ENCODE measurements at regions not wholly inside any gene's neighbourhood (a gene's known extent, or its start where the extent isn't known, plus 50 kb on each side); places are given as distances from the start of the nearest gene placed in this dataset.

DNA sequence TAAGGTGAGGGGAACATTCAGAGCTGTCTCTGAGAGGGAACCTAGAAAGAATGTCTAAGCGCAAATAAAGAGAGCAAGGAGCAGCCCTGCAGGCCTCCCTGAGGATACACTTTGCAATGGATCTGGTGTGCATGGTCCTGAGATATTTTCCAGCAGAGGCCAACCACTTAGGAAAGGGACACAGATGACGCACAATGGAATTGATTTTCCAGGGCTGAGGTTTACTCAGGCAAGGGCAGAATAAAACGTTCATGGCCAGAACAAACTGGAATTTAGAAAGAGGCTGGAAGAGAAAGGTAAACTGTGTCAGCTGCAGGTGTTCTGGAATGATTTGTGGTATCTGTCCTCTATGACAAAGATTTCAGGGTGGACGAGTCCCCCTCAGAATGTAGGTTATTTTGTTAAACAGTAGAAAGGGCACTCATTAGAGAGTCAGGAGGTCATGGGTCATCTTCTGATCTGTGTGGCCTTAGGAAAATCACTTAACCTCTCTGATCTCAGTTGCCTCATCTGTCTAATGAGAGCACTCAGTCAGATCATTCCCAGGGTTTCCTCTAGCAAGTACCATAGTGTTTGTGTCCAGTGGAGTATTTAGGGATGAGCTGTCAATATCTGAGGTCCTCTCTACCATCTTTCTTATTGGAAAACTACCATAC, 61.8 kb upstream of the PGBD5 start:
- no peak for TF ChIP-seq EZH2 (IDR thresholded peaks at IDR 0.05)
- TF ChIP-seq TCF7L2 (IDR thresholded peaks at IDR 0.05; ENCODE audit: borderline replicate concordance, extremely low read depth, insufficient read depth, insufficient read length), result no peak
- no peak for TF ChIP-seq CEBPB (IDR thresholded peaks at IDR 0.05; ENCODE audit: low read depth)
- TF ChIP-seq, protein P1, sequence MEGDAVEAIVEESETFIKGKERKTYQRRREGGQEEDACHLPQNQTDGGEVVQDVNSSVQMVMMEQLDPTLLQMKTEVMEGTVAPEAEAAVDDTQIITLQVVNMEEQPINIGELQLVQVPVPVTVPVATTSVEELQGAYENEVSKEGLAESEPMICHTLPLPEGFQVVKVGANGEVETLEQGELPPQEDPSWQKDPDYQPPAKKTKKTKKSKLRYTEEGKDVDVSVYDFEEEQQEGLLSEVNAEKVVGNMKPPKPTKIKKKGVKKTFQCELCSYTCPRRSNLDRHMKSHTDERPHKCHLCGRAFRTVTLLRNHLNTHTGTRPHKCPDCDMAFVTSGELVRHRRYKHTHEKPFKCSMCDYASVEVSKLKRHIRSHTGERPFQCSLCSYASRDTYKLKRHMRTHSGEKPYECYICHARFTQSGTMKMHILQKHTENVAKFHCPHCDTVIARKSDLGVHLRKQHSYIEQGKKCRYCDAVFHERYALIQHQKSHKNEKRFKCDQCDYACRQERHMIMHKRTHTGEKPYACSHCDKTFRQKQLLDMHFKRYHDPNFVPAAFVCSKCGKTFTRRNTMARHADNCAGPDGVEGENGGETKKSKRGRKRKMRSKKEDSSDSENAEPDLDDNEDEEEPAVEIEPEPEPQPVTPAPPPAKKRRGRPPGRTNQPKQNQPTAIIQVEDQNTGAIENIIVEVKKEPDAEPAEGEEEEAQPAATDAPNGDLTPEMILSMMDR (IDR thresholded peaks at IDR 0.05 in 2 of 3, conservative IDR thresholded peaks at IDR 0.05 in 1 of 3; ENCODE audit: borderline replicate concordance in 1 of 3, insufficient read depth in 1 of 3, low read depth in 2 of 3, low read length in 2 of 3), result no peak
- no peak for TF ChIP-seq SRF (IDR thresholded peaks at IDR 0.05; ENCODE audit: low read depth)
- TF ChIP-seq EZH2phosphoT487 (IDR thresholded peaks at IDR 0.05; ENCODE audit: borderline replicate concordance), result no peak
- TF ChIP-seq POLR2AphosphoS5 (IDR thresholded peaks at IDR 0.05; ENCODE audit: low read depth, low read length), result no peak
- TF ChIP-seq, protein P2, sequence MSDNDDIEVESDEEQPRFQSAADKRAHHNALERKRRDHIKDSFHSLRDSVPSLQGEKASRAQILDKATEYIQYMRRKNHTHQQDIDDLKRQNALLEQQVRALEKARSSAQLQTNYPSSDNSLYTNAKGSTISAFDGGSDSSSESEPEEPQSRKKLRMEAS (IDR thresholded peaks at IDR 0.05), result no peak
- no peak for TF ChIP-seq ELF1 (IDR thresholded peaks at IDR 0.05; ENCODE audit: borderline replicate concordance, low read depth)
- no peak for TF ChIP-seq FOSL1 (IDR thresholded peaks at IDR 0.05; ENCODE audit: low read depth)
- no peak for TF ChIP-seq RAD21 (IDR thresholded peaks at IDR 0.05; ENCODE audit: low read depth)
- TF ChIP-seq, protein P3, sequence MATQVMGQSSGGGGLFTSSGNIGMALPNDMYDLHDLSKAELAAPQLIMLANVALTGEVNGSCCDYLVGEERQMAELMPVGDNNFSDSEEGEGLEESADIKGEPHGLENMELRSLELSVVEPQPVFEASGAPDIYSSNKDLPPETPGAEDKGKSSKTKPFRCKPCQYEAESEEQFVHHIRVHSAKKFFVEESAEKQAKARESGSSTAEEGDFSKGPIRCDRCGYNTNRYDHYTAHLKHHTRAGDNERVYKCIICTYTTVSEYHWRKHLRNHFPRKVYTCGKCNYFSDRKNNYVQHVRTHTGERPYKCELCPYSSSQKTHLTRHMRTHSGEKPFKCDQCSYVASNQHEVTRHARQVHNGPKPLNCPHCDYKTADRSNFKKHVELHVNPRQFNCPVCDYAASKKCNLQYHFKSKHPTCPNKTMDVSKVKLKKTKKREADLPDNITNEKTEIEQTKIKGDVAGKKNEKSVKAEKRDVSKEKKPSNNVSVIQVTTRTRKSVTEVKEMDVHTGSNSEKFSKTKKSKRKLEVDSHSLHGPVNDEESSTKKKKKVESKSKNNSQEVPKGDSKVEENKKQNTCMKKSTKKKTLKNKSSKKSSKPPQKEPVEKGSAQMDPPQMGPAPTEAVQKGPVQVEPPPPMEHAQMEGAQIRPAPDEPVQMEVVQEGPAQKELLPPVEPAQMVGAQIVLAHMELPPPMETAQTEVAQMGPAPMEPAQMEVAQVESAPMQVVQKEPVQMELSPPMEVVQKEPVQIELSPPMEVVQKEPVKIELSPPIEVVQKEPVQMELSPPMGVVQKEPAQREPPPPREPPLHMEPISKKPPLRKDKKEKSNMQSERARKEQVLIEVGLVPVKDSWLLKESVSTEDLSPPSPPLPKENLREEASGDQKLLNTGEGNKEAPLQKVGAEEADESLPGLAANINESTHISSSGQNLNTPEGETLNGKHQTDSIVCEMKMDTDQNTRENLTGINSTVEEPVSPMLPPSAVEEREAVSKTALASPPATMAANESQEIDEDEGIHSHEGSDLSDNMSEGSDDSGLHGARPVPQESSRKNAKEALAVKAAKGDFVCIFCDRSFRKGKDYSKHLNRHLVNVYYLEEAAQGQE (IDR thresholded peaks at IDR 0.05; ENCODE audit: low read depth), result no peak
- no peak for TF ChIP-seq POLR2A (IDR thresholded peaks at IDR 0.05; ENCODE audit: borderline replicate concordance, extremely low read depth, insufficient read depth, insufficient read length)
